Natural killer cell (primary cell): ENCODE measurements at regions not wholly inside any gene's neighbourhood (a gene's known extent, or its start where the extent isn't known, plus 50 kb on each side); places are given as distances from the start of the nearest gene placed in this dataset.

Experiments
- ATAC-seq, 3 donors: fragments of 150-1000 bp in 2 of 3; fragments of 200-7000 bp in 1 of 3; cut with Tn5 transposase; 1 replicate in 1 of 3; 2 replicates in 2 of 3; pipeline ENCODE4 v1.10.0; 2021; ENCODE audit warnings: mild to moderate bottlenecking in 2 of 3, moderate library complexity in 2 of 3
- DNase-seq, 2 donors: peaks; one replicate each; pipeline versions ENCODE4 v3.0.0 to v3.0.0-alpha.2; 2013 to 2021; ENCODE audit warnings: mixed read lengths in 1 of 2
- H3K27ac ChIP-seq: one replicate; pipeline ENCODE4 v1.5.1; 2013; ENCODE audit warnings: mild to moderate bottlenecking, low read length
- H3K27me3 ChIP-seq: one replicate; pipeline ENCODE4 v1.6.1; 2013; ENCODE audit warnings: low read length; ENCODE audit not compliant: control insufficient read depth, insufficient read depth
- H3K36me3 ChIP-seq: one replicate; pipeline ENCODE4 v1.6.1; 2013; ENCODE audit warnings: low read length; ENCODE audit not compliant: control insufficient read depth, insufficient read depth
- H3K4me1 ChIP-seq: one replicate; pipeline ENCODE4 v1.6.1; 2013; ENCODE audit warnings: low read length; ENCODE audit not compliant: control insufficient read depth, insufficient read depth
- H3K4me3 ChIP-seq: one replicate; pipeline ENCODE4 v1.5.1; 2013; ENCODE audit warnings: low read length
- H3K9me3 ChIP-seq: one replicate; pipeline ENCODE4 v1.6.1; 2013; ENCODE audit warnings: low read length; ENCODE audit not compliant: control insufficient read depth, insufficient read depth
- H3K27ac Mint-ChIP-seq, 2 donors: one replicate each; pipeline ENCODE4 v1.8.0; 2022; ENCODE audit warnings: mild to moderate bottlenecking in 2 of 2, mixed read lengths in 2 of 2, moderate library complexity in 1 of 2
- H3K27me3 Mint-ChIP-seq, 2 donors: one replicate each; pipeline ENCODE4 v1.8.0; 2022; ENCODE audit warnings: low read depth in 2 of 2, mixed read lengths in 2 of 2
- H3K36me3 Mint-ChIP-seq: one replicate; pipeline ENCODE4 v1.8.0; 2022; ENCODE audit warnings: mixed read lengths
- H3K4me1 Mint-ChIP-seq, 2 donors: one replicate each; pipeline ENCODE4 v1.8.0; 2022; ENCODE audit warnings: mixed read lengths in 2 of 2
- H3K4me3 Mint-ChIP-seq: one replicate; pipeline ENCODE4 v1.8.0; 2022; ENCODE audit warnings: mild to moderate bottlenecking, moderate library complexity, mixed read lengths
- H3K9me3 Mint-ChIP-seq, 2 donors: one replicate each; pipeline ENCODE4 v1.8.0; 2022; ENCODE audit warnings: mixed read lengths in 2 of 2
- WGBS: methylation state at CpG from one replicate; pipeline ENCODE4 v1.1.7; 2013; ENCODE audit warnings: missing lambda C conversion rate; ENCODE audit not compliant: insufficient coverage; 5-methylcytosine and 5-hydroxymethylcytosine counted together
- intact Hi-C: fragments of 100-400 bp; cut with micrococcal nuclease; formaldehyde crosslinking; loops from one replicate; pipeline ENCODE4 v1.14.2; 2022
- TF ChIP-seq, protein P1 (sequence below): fragments of 200-600 bp; IDR thresholded peaks from one replicate; pipeline ENCODE4 v1.8.0; 2022; ENCODE audit warnings: antibody characterized with exemption

DNA sequence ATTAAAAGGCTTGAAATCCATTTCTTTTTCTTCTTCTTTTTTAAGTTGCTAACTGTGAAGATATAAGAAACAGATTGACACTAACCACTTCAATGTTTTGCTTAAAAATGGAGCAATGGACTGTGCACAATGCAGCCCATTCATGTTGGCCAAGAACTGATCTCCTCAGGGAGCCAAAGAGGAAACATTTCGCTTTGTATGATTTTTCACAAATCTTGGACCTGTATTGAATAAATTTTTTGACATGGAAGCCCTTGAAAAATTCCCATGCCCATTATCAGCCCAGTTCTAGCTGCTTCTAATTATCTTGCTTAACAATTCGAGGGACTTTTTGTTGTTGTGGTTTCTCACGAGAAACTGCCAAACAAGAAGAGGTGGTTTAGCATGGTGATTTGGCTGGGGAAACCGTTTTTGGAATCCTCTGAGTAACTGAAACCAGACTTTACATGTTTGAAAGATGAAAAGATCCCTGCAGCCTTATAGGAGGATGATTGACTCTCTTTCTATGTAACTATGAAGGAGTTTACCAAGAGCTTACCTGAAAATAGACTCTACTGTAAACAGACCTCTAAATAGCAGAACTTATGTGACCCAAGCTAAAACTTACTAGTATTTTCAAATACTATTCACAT, 1389.4 kb upstream of the GOT2 start:
- Mint-ChIP-seq H3K4me1 (no peaks in the 10 kb centered on the region), H3K27me3 (no peaks in the 10 kb centered on the region), H3K9me3 (peaks cover 5 to 14% of the 10 kb centered on the region in 2 donors), H3K27ac (no peak overlapping the region), H3K36me3 (peaks cover 14% of the 10 kb centered on the region), H3K4me3 (no peak overlapping the region)
- H3K27ac ChIP-seq, result no peak overlapping the region
- no peaks in the 10 kb centered on the region for H3K9me3 ChIP-seq
- ATAC-seq (no peak), DNase-seq (no peak)
- intact Hi-C loops, result no loop called here
- no peaks in the 10 kb centered on the region for H3K27me3 ChIP-seq
- H3K36me3 ChIP-seq, result no peaks in the 10 kb centered on the region
- no peak overlapping the region for H3K4me3 ChIP-seq
- TF ChIP-seq, protein P1, sequence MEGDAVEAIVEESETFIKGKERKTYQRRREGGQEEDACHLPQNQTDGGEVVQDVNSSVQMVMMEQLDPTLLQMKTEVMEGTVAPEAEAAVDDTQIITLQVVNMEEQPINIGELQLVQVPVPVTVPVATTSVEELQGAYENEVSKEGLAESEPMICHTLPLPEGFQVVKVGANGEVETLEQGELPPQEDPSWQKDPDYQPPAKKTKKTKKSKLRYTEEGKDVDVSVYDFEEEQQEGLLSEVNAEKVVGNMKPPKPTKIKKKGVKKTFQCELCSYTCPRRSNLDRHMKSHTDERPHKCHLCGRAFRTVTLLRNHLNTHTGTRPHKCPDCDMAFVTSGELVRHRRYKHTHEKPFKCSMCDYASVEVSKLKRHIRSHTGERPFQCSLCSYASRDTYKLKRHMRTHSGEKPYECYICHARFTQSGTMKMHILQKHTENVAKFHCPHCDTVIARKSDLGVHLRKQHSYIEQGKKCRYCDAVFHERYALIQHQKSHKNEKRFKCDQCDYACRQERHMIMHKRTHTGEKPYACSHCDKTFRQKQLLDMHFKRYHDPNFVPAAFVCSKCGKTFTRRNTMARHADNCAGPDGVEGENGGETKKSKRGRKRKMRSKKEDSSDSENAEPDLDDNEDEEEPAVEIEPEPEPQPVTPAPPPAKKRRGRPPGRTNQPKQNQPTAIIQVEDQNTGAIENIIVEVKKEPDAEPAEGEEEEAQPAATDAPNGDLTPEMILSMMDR, result no peak
- 59% methylated on average over 4 of the region's 4 CpGs for WGBS
- H3K4me1 ChIP-seq, result no peaks in the 10 kb centered on the region

DNA sequence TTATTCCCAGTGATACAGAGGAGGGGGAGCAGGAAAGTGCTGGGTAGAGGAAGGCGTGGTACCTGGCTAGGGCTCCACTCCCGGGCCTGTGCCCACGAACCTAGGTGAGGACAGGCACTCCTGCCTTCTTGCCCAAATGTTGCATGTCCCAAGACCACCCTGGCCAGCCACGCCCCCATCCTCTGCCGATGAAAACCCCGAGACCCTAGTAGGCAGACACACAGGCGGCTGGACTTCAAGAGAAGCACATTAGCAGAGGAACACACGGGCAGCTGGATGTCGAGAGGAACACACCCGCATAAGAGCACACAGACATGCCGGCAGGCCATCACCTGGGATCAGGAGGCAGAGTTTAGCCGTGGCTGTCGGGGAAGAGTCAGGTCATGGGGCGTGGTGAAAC, 1386.5 kb upstream of the GOT2 start:
- no peaks in the 10 kb centered on the region for H3K27me3 Mint-ChIP-seq
- no peaks in the 10 kb centered on the region for H3K9me3 ChIP-seq
- no peak overlapping the region for H3K4me3 Mint-ChIP-seq
- H3K9me3 Mint-ChIP-seq, result peaks cover 4 to 14% of the 10 kb centered on the region in 2 donors
- H3K27ac ChIP-seq, result no peak overlapping the region
- 92% methylated on average over 14 of the region's 14 CpGs for WGBS
- ATAC-seq, result no peak
- TF ChIP-seq, protein P1, result no peak
- no peak overlapping the region for H3K27ac Mint-ChIP-seq
- no peak for DNase-seq
- H3K4me1 Mint-ChIP-seq, result no peaks in the 10 kb centered on the region
- no peaks in the 10 kb centered on the region for H3K27me3 ChIP-seq
- intact Hi-C loops, result no loop called here
- H3K4me1 ChIP-seq, result no peaks in the 10 kb centered on the region
- no peak overlapping the region for H3K4me3 ChIP-seq
- H3K36me3 ChIP-seq, result no peaks in the 10 kb centered on the region
- H3K36me3 Mint-ChIP-seq, result no peaks in the 10 kb centered on the region

DNA sequence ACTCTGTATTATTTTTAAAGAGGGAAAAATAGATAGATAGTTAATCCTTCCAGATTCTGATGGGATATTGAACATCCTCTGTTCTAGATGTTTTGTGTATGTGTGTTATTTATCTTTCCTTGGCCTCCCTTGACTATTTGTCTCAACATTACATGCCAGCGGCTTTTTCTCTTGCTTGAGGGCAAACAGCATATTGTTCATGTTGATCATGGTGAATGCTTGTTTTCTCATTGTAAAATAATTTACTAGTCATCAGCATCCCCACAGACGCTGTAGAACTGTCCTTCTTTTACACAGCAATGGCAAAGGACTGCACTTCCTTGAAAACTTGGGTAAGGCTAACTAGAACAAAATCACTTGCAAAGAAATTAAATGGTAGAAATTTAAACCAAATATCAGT, 1376.4 kb upstream of the GOT2 start:
- no peaks in the 10 kb centered on the region for H3K36me3 Mint-ChIP-seq
- H3K4me3 Mint-ChIP-seq, result no peak overlapping the region
- peaks cover 9 to 11% of the 10 kb centered on the region in 2 donors for H3K9me3 Mint-ChIP-seq
- no peak for ATAC-seq
- Histone ChIP-seq H3K4me3 (no peak overlapping the region), H3K27me3 (no peaks in the 10 kb centered on the region), H3K36me3 (no peaks in the 10 kb centered on the region), H3K4me1 (no peaks in the 10 kb centered on the region), H3K9me3 (no peaks in the 10 kb centered on the region), H3K27ac (no peak overlapping the region)
- H3K4me1 Mint-ChIP-seq, result no peaks in the 10 kb centered on the region
- H3K27me3 Mint-ChIP-seq, result no peaks in the 10 kb centered on the region
- DNase-seq, result no peak
- intact Hi-C loops, result no loop called here
- no peak overlapping the region for H3K27ac Mint-ChIP-seq
- no CpG with 5 or more reads among the region's 2 CpGs for WGBS
- TF ChIP-seq, protein P1, result no peak

DNA sequence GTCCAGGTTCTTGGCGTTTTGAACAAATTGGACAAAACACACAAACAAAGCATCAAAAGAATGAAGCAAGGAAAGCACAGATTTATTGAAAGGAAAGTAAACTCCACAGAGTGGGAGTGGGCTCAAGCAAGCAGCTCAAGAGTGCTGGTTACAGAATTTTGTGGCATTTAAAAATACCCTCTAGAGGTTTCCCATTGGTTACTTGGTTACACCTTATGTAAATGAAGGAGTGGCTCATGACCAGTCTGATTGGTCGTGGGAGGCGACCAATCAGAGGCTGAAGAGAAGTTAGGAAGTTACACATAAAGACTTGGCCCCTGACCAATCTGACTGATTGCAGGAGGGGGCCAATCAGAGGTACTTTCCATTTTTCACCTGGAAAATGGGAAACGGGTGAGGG, 1373.8 kb upstream of the GOT2 start:
- no peak for DNase-seq
- peaks cover 13 to 14% of the 10 kb centered on the region in 2 donors for H3K9me3 Mint-ChIP-seq
- TF ChIP-seq, protein P1, result no peak
- H3K4me1 ChIP-seq, result no peaks in the 10 kb centered on the region
- no peaks in the 10 kb centered on the region for H3K9me3 ChIP-seq
- no peaks in the 10 kb centered on the region for H3K36me3 Mint-ChIP-seq
- intact Hi-C loops, result no loop called here
- H3K27me3 Mint-ChIP-seq, result no peaks in the 10 kb centered on the region
- no peaks in the 10 kb centered on the region for H3K27me3 ChIP-seq
- WGBS, result 85% methylated on average over 4 of the region's 4 CpGs
- ATAC-seq, result no peak
- no peak overlapping the region for H3K4me3 Mint-ChIP-seq
- H3K36me3 ChIP-seq, result no peaks in the 10 kb centered on the region
- H3K27ac ChIP-seq, result no peak overlapping the region
- H3K4me3 ChIP-seq, result no peak overlapping the region
- H3K27ac Mint-ChIP-seq, result no peak overlapping the region
- H3K4me1 Mint-ChIP-seq, result no peaks in the 10 kb centered on the region
